ENCODE measurements at regions not wholly inside any gene's neighbourhood (a gene's known extent, or its start where the extent isn't known, plus 50 kb on each side); places are given as distances from the start of the nearest gene placed in this dataset.

GRCh38 chr11:22467248-22467647 lies 129.1 kb downstream of the SLC17A6 start:
- Histone ChIP-seq H3K9ac (ENCODE audit: insufficient read depth in 1 of 2, low read length in 2 of 2) (no peak overlapping the region), H3K27ac (ENCODE audit: low read depth in 1 of 2, low read length in 1 of 2) (no peak overlapping the region), H3K4me1 (ENCODE audit: control insufficient read depth in 5 of 5, insufficient read depth in 5 of 5, low read length in 5 of 5) (no peaks in the 10 kb centered on the region), H3K36me3 (ENCODE audit: control insufficient read depth in 4 of 4, insufficient read depth in 4 of 4, low read length in 4 of 4) (no peaks in the 10 kb centered on the region), H3K27me3 (ENCODE audit: control insufficient read depth in 3 of 3, insufficient read depth in 3 of 3, low read length in 2 of 3) (no peaks in the 10 kb centered on the region), H3K4me3 (no peak overlapping the region), H3K9me3 (ENCODE audit: control insufficient read depth in 4 of 4, insufficient read depth in 3 of 4, low read length in 3 of 4) (peaks cover 0 to 3% (median under 1%) of the 10 kb centered on the region in 4 donors)
- no peak for DNase-seq
- 75 to 84% methylated on average over 2 of the region's 2 CpGs for WGBS, 2 donors
- TF ChIP-seq CTCF (IDR thresholded peaks at IDR 0.05; ENCODE audit: control extremely low read depth, extremely low read depth): no peak
- ATAC-seq (ENCODE audit: insufficient read depth, low FRiP score): no peak

- Histone ChIP-seq H3K36me3 (ENCODE audit: control insufficient read depth in 4 of 4, insufficient read depth in 4 of 4, low read length in 4 of 4) (no peaks in the 10 kb centered on the region), H3K4me1 (ENCODE audit: control insufficient read depth in 5 of 5, insufficient read depth in 5 of 5, low read length in 5 of 5) (no peaks in the 10 kb centered on the region), H3K27ac (ENCODE audit: low read depth in 1 of 2, low read length in 1 of 2) (no peak overlapping the region), H3K9ac (ENCODE audit: insufficient read depth in 1 of 2, low read length in 2 of 2) (no peak overlapping the region), H3K27me3 (ENCODE audit: control insufficient read depth in 3 of 3, insufficient read depth in 3 of 3, low read length in 2 of 3) (no peaks in the 10 kb centered on the region), H3K9me3 (ENCODE audit: control insufficient read depth in 4 of 4, insufficient read depth in 3 of 4, low read length in 3 of 4) (peaks cover 0 to 3% (median under 1%) of the 10 kb centered on the region in 4 donors), H3K4me3 (no peak overlapping the region)
- ATAC-seq (ENCODE audit: insufficient read depth, low FRiP score) (no peak), DNase-seq (no peak)
- WGBS, 2 donors: 90 to 91% methylated on average over 9 of the region's 9 CpGs
- TF ChIP-seq CTCF (IDR thresholded peaks at IDR 0.05; ENCODE audit: control extremely low read depth, extremely low read depth): no peak
Observed at GRCh38 chr11:22466809-22467208, 128.6 kb downstream of the SLC17A6 start.

- no peak for DNase-seq
- TF ChIP-seq CTCF (IDR thresholded peaks at IDR 0.05; ENCODE audit: control extremely low read depth, extremely low read depth): no peak
- H3K27ac ChIP-seq (ENCODE audit: low read depth in 1 of 2, low read length in 1 of 2): no peak overlapping the region
- H3K4me1 ChIP-seq (ENCODE audit: control insufficient read depth in 5 of 5, insufficient read depth in 5 of 5, low read length in 5 of 5): no peaks in the 10 kb centered on the region
- no peaks in the 10 kb centered on the region for H3K27me3 ChIP-seq (ENCODE audit: control insufficient read depth in 3 of 3, insufficient read depth in 3 of 3, low read length in 2 of 3)
- no peaks in the 10 kb centered on the region for H3K36me3 ChIP-seq (ENCODE audit: control insufficient read depth in 4 of 4, insufficient read depth in 4 of 4, low read length in 4 of 4)
- H3K9ac ChIP-seq (ENCODE audit: insufficient read depth in 1 of 2, low read length in 2 of 2): no peak overlapping the region
- ATAC-seq (ENCODE audit: insufficient read depth, low FRiP score): no peak
- H3K9me3 ChIP-seq (ENCODE audit: control insufficient read depth in 4 of 4, insufficient read depth in 3 of 4, low read length in 3 of 4): peaks cover 0 to 3% (median under 1%) of the 10 kb centered on the region in 4 donors
- H3K4me3 ChIP-seq: no peak overlapping the region
Observed at GRCh38 chr11:22466351-22466750, 128.2 kb downstream of the SLC17A6 start.

- Histone ChIP-seq H3K4me1 (ENCODE audit: control insufficient read depth in 5 of 5, insufficient read depth in 5 of 5, low read length in 5 of 5) (no peaks in the 10 kb centered on the region), H3K9me3 (ENCODE audit: control insufficient read depth in 4 of 4, insufficient read depth in 3 of 4, low read length in 3 of 4) (peaks cover 0 to 3% (median under 1%) of the 10 kb centered on the region in 4 donors), H3K27me3 (ENCODE audit: control insufficient read depth in 3 of 3, insufficient read depth in 3 of 3, low read length in 2 of 3) (no peaks in the 10 kb centered on the region), H3K9ac (ENCODE audit: insufficient read depth in 1 of 2, low read length in 2 of 2) (no peak overlapping the region), H3K36me3 (ENCODE audit: control insufficient read depth in 4 of 4, insufficient read depth in 4 of 4, low read length in 4 of 4) (no peaks in the 10 kb centered on the region), H3K27ac (ENCODE audit: low read depth in 1 of 2, low read length in 1 of 2) (no peak overlapping the region), H3K4me3 (no peak overlapping the region)
- TF ChIP-seq CTCF (IDR thresholded peaks at IDR 0.05; ENCODE audit: control extremely low read depth, extremely low read depth): no peak
- 52 to 68% methylated on average over 1 of the region's 1 CpG for WGBS, 2 donors
- DNase-seq: no peak
- ATAC-seq (ENCODE audit: insufficient read depth, low FRiP score): no peak
Observed at GRCh38 chr11:22465620-22466019, 127.4 kb downstream of the SLC17A6 start.
